Hepatocyte (in vitro differentiated cells): ENCODE measurements at regions not wholly inside any gene's neighbourhood (a gene's known extent, or its start where the extent isn't known, plus 50 kb on each side); places are given as distances from the start of the nearest gene placed in this dataset.

Experiments
- DNase-seq: peaks from one replicate; pipeline ENCODE4 v3.0.0-alpha.2; 2016; ENCODE audit warnings: low spot score
- H2AFZ ChIP-seq: fragments of 200-600 bp; sonication (generic); 2 replicates; pipeline ENCODE4 v1.6.0; 2016; ENCODE audit warnings: antibody characterized with exemption, mild to moderate bottlenecking
- H3K27ac ChIP-seq: fragments of 200-600 bp; sonication (generic); 2 replicates; pipeline ENCODE4 v1.5.1; 2016; ENCODE audit warnings: mild to moderate bottlenecking
- H3K27me3 ChIP-seq: fragments of 200-600 bp; sonication (generic); 2 replicates; pipeline ENCODE4 v1.6.1; 2016
- H3K36me3 ChIP-seq: fragments of 200-600 bp; sonication (generic); replicated peaks from 2 replicates; pipeline ENCODE4 v1.5.1; 2016; ENCODE audit warnings: low read depth; ENCODE audit not compliant: insufficient read depth
- H3K4me1 ChIP-seq: fragments of 200-600 bp; sonication (generic); 2 replicates; pipeline ENCODE4 v1.5.1; 2016; ENCODE audit warnings: mild to moderate bottlenecking, moderate library complexity; ENCODE audit not compliant: insufficient read depth
- H3K4me2 ChIP-seq: fragments of 200-600 bp; sonication (generic); 2 replicates; pipeline ENCODE4 v1.6.0; 2016
- H3K4me3 ChIP-seq: fragments of 200-600 bp; sonication (generic); 2 replicates; pipeline ENCODE4 v1.5.1; 2016; ENCODE audit warnings: mild to moderate bottlenecking
- H3K79me2 ChIP-seq: fragments of 200-600 bp; sonication (generic); 2 replicates; pipeline ENCODE4 v1.6.0; 2017; ENCODE audit warnings: mild to moderate bottlenecking
- H3K9me2 ChIP-seq: fragments of 200-600 bp; sonication (generic); replicated peaks from 2 replicates; pipeline ENCODE4 v1.6.0; 2017; ENCODE audit warnings: mild to moderate bottlenecking; ENCODE audit not compliant: insufficient read depth
- H3K9me3 ChIP-seq: fragments of 200-600 bp; sonication (generic); 2 replicates; pipeline ENCODE4 v1.5.1; 2016; ENCODE audit warnings: low read depth, mild to moderate bottlenecking
- H4K20me1 ChIP-seq: fragments of 200-600 bp; sonication (generic); 2 replicates; pipeline ENCODE4 v1.6.0; 2016; ENCODE audit warnings: mild to moderate bottlenecking; ENCODE audit not compliant: insufficient read depth, poor library complexity, severe bottlenecking
- EZH2 ChIP-seq: fragments of 200-600 bp; sonication (generic); IDR thresholded peaks from 2 replicates; pipeline ENCODE4 v1.6.1; 2016; ENCODE audit warnings: antibody characterized with exemption, mild to moderate bottlenecking, borderline replicate concordance
- EZH2phosphoT487 ChIP-seq: fragments of 200-600 bp; sonication (generic); IDR thresholded peaks from one replicate; pipeline ENCODE4 v1.6.1; 2018; ENCODE audit warnings: antibody characterized with exemption, mild to moderate bottlenecking, low read depth, moderate library complexity; ENCODE audit not compliant: unreplicated experiment, severe bottlenecking
- WGBS: methylation state at CpG from one replicate; pipeline ENCODE4 v1.1.6; 2016; ENCODE audit warnings: low lambda C conversion rate; ENCODE audit errors: missing lambda C conversion rate; 5-methylcytosine and 5-hydroxymethylcytosine counted together
- TF ChIP-seq, protein P1 (sequence below): fragments of 200-600 bp; sonication (generic); IDR thresholded peaks from 2 replicates; pipeline ENCODE4 v1.5.1; 2016; ENCODE audit warnings: antibody characterized with exemption, mild to moderate bottlenecking; ENCODE audit not compliant: poor library complexity

DNA sequence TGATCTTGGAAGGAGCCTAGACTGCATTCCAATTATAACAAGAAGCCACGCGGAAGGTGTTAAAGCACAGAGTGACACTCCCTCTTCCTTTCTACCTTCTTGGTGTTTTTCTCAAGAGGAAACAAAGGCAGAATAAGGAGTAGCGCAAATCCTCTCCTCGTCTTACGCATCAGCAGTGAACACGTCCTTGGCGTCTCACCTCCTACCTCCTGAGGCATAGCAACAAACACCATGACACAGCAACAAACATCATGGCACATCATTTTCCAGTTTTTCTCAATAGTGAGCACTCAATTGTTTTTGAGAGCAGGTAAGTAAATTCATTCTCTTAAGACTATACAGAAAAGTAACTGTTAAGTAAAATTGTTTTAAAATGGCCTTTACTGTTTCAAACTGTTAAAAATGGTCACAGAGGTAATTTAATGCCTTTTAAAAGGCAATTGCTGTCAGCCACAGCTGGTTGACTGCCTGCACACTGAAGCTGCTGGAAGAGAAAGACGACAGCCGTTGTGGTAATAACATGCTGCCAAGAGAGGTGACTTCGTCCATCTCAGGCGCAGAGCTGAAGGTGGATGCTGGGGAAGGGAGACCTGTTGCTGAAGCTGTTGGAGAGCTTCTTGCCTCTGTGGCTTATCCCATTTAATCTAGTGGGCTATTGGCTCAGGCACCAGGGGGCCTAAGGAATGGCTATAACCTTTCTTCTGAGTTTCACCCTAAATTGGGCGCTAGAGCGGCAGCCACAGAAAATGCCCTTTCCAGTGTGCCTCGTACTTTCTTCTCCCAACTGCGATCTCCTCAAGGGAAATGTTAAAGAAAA is 703.7 kb downstream of the UQCRFS1 start:
- H3K27me3 ChIP-seq, result no peaks in the 10 kb centered on the region
- H3K27ac ChIP-seq, result no peak overlapping the region
- TF ChIP-seq EZH2 (no peak), EZH2phosphoT487 (no peak)
- TF ChIP-seq, protein P1, sequence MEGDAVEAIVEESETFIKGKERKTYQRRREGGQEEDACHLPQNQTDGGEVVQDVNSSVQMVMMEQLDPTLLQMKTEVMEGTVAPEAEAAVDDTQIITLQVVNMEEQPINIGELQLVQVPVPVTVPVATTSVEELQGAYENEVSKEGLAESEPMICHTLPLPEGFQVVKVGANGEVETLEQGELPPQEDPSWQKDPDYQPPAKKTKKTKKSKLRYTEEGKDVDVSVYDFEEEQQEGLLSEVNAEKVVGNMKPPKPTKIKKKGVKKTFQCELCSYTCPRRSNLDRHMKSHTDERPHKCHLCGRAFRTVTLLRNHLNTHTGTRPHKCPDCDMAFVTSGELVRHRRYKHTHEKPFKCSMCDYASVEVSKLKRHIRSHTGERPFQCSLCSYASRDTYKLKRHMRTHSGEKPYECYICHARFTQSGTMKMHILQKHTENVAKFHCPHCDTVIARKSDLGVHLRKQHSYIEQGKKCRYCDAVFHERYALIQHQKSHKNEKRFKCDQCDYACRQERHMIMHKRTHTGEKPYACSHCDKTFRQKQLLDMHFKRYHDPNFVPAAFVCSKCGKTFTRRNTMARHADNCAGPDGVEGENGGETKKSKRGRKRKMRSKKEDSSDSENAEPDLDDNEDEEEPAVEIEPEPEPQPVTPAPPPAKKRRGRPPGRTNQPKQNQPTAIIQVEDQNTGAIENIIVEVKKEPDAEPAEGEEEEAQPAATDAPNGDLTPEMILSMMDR, result no peak
- no peak overlapping the region for H2AFZ ChIP-seq
- no peak overlapping the region for H3K4me3 ChIP-seq
- no peaks in the 10 kb centered on the region for H3K9me2 ChIP-seq
- H3K9me3 ChIP-seq, result no peaks in the 10 kb centered on the region
- no peaks in the 10 kb centered on the region for H3K79me2 ChIP-seq
- no peak for DNase-seq
- no peaks in the 10 kb centered on the region for H3K36me3 ChIP-seq
- H4K20me1 ChIP-seq, result no peaks in the 10 kb centered on the region
- H3K4me2 ChIP-seq, result no peak overlapping the region
- 87% methylated on average over 15 of the region's 15 CpGs for WGBS
- H3K4me1 ChIP-seq, result no peaks in the 10 kb centered on the region

DNA sequence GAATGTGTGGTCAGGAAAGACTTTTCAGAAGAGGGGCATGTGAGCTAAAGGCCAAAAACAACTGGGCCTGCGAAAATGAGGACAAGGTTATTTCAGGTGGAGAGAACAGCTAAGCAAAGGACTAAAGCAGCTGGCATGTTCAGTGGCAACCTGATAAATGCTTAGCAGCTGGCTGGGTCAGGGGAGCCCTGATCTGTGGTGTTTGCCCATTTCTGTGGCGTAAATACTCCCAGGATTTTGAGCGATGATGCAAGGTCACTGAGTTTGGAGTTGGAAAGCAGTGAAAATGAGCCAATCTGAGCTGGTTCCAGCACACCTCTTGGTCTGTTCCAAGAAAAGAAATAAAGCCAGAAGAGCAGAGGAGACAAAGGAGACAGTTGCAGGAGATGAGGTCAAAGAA is 704.3 kb downstream of the UQCRFS1 start:
- H3K9me2 ChIP-seq, result no peaks in the 10 kb centered on the region
- no peaks in the 10 kb centered on the region for H3K79me2 ChIP-seq
- H3K4me1 ChIP-seq, result no peaks in the 10 kb centered on the region
- H3K4me3 ChIP-seq, result no peak overlapping the region
- no peak overlapping the region for H2AFZ ChIP-seq
- H3K9me3 ChIP-seq, result no peaks in the 10 kb centered on the region
- no peak overlapping the region for H3K27ac ChIP-seq
- no peak overlapping the region for H3K4me2 ChIP-seq
- no peaks in the 10 kb centered on the region for H4K20me1 ChIP-seq
- TF ChIP-seq, protein P1, result no peak
- TF ChIP-seq EZH2phosphoT487 (no peak), EZH2 (no peak)
- H3K36me3 ChIP-seq, result no peaks in the 10 kb centered on the region
- DNase-seq, result no peak
- no peaks in the 10 kb centered on the region for H3K27me3 ChIP-seq
- 93% methylated on average over 3 of the region's 3 CpGs for WGBS

DNA sequence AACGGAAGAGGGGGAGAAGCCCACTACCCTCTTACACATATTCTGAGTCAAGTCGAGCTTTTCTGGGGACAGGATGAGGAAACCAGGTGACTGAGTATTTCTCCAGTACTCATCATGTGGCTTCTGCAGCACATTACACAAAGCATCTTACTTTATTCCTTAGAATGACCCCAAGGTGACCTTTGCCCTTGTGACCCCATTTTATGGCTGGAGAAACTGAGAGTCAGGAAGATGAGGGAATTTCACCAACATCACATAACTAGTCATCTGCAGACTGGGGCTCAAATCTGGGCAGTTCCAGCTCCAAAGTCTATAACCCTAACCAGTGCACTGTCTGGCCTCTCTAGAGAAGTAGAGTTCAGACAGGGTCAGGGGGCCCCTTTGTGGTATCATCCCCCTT is 707.0 kb downstream of the UQCRFS1 start:
- Histone ChIP-seq H3K9me2 (no peaks in the 10 kb centered on the region), H3K9me3 (no peaks in the 10 kb centered on the region), H3K36me3 (no peaks in the 10 kb centered on the region), H3K4me2 (no peak overlapping the region), H2AFZ (no peak overlapping the region), H3K4me1 (peaks cover 3% of the 10 kb centered on the region), H3K79me2 (no peaks in the 10 kb centered on the region), H4K20me1 (no peaks in the 10 kb centered on the region), H3K27me3 (no peaks in the 10 kb centered on the region), H3K27ac (no peak overlapping the region), H3K4me3 (no peak overlapping the region)
- WGBS, result 93% methylated on average over 2 of the region's 2 CpGs
- no peak for DNase-seq
- no peak for TF ChIP-seq EZH2

DNA sequence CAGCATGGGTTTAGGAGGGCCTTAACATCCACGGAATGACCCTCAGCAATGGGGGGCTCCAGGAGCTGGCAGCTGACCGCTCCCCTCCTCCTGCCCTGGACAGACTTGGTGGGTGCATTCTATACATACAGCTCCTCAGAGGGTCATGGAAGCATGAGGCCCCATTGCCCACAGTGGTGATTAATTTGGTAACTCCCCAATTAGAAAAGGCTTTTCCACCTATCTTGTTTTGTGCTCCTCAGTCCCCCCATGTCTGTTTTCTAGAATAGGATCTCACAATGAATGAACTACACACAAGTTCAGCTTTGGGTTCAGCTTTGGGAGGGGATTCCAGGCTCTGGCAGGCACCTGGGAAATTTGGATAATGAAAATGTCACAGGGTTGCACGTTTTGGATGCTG is 707.8 kb downstream of the UQCRFS1 start:
- Histone ChIP-seq H3K4me1 (peaks cover 3% of the 10 kb centered on the region), H3K27ac (no peak overlapping the region), H3K36me3 (no peaks in the 10 kb centered on the region), H3K27me3 (no peaks in the 10 kb centered on the region), H3K4me3 (no peak overlapping the region), H3K9me3 (no peaks in the 10 kb centered on the region), H3K4me2 (no peak overlapping the region), H3K79me2 (no peaks in the 10 kb centered on the region), H2AFZ (no peak overlapping the region), H4K20me1 (no peaks in the 10 kb centered on the region), H3K9me2 (no peaks in the 10 kb centered on the region)
- 83% methylated on average over 3 of the region's 3 CpGs for WGBS
- TF ChIP-seq, protein P1, result no peak
- TF ChIP-seq EZH2, result no peak
- TF ChIP-seq EZH2phosphoT487, result no peak
- no peak for DNase-seq
